WERI-Rb-1 (cell line): ENCODE measurements at regions not wholly inside any gene's neighbourhood (a gene's known extent, or its start where the extent isn't known, plus 50 kb on each side); places are given as distances from the start of the nearest gene placed in this dataset.
A peak's percentile ranks its signal among the peaks of the same experiment; 100 is the strongest.

Experiments used
- DNase-seq: peaks from one replicate; pipeline ENCODE4 v3.0.0-alpha.2; 2020
- H3K27ac ChIP-seq: fragments of 250-450 bp; sonication (Bioruptor Pico); 2 replicates; pipeline ENCODE4 v1.5.1; 2020; ENCODE audit warnings: mild to moderate bottlenecking, moderate library complexity
- H3K27me3 ChIP-seq: fragments of 250-450 bp; sonication (Bioruptor Pico); 2 replicates; pipeline ENCODE4 v1.5.1; 2021; ENCODE audit warnings: mild to moderate bottlenecking, low read depth, moderate library complexity; ENCODE audit not compliant: insufficient read depth, severe bottlenecking
- H3K36me3 ChIP-seq: fragments of 250-450 bp; sonication (Bioruptor Pico); 2 replicates; pipeline ENCODE4 v1.5.1; 2020; ENCODE audit warnings: mild to moderate bottlenecking, moderate library complexity
- H3K4me3 ChIP-seq: 2 replicates; pipeline ENCODE4 v1.5.1; 2011; ENCODE audit warnings: low read depth, mild to moderate bottlenecking, control low read depth, low read length
- H3K9me3 ChIP-seq: fragments of 250-450 bp; sonication (Bioruptor Pico); 2 replicates; pipeline ENCODE4 v1.5.1; 2021; ENCODE audit warnings: mild to moderate bottlenecking, moderate library complexity; ENCODE audit not compliant: severe bottlenecking
- CTCF ChIP-seq: IDR thresholded peaks from 2 replicates; pipeline ENCODE4 v1.5.1; 2011; ENCODE audit warnings: low read depth, mild to moderate bottlenecking, control low read depth, inconsistent platforms, low read length

- H3K9me3 ChIP-seq, result no peaks in the 10 kb centered on the region
- H3K27me3 ChIP-seq, result no peaks in the 10 kb centered on the region
- DNase-seq, result no peak
- no peak overlapping the region for H3K4me3 ChIP-seq
- TF ChIP-seq CTCF, result no peak
- H3K27ac ChIP-seq, result no peak overlapping the region
- H3K36me3 ChIP-seq, result no peaks in the 10 kb centered on the region
Observed at GRCh38 chr6:139932671-139933070, 558.2 kb upstream of the CITED2 start.

- no peak for TF ChIP-seq CTCF
- Histone ChIP-seq H3K36me3 (no peaks in the 10 kb centered on the region), H3K27ac (no peak overlapping the region), H3K9me3 (no peaks in the 10 kb centered on the region), H3K27me3 (no peaks in the 10 kb centered on the region), H3K4me3 (no peak overlapping the region)
- DNase-seq, result no peak
Observed at GRCh38 chr6:139931747-139932146, 557.3 kb upstream of the CITED2 start.

- Histone ChIP-seq H3K27ac (no peak overlapping the region), H3K36me3 (no peaks in the 10 kb centered on the region), H3K27me3 (no peaks in the 10 kb centered on the region), H3K9me3 (no peaks in the 10 kb centered on the region), H3K4me3 (no peak overlapping the region)
- DNase-seq, result no peak
- TF ChIP-seq CTCF, result no peak
Observed at GRCh38 chr6:139927742-139928305, 553.4 kb upstream of the CITED2 start.

GRCh38 chr6:139927236-139927635 lies 552.8 kb upstream of the CITED2 start:
- no peaks in the 10 kb centered on the region for H3K9me3 ChIP-seq
- DNase-seq, result no peak
- no peaks in the 10 kb centered on the region for H3K36me3 ChIP-seq
- no peak overlapping the region for H3K27ac ChIP-seq
- H3K4me3 ChIP-seq, result no peak overlapping the region
- TF ChIP-seq CTCF, result peak; percentile 38
- H3K27me3 ChIP-seq, result no peaks in the 10 kb centered on the region

- Histone ChIP-seq H3K27me3 (no peaks in the 10 kb centered on the region), H3K4me3 (no peak overlapping the region), H3K27ac (no peak overlapping the region), H3K36me3 (no peaks in the 10 kb centered on the region), H3K9me3 (no peaks in the 10 kb centered on the region)
- no peak for DNase-seq
- TF ChIP-seq CTCF, result no peak
Observed at GRCh38 chr6:139926711-139927110, 552.3 kb upstream of the CITED2 start.
